Mucosa of rectum (tissue), 2 donors: ENCODE measurements at regions not wholly inside any gene's neighbourhood (a gene's known extent, or its start where the extent isn't known, plus 50 kb on each side); places are given as distances from the start of the nearest gene placed in this dataset.

Source experiments
- H3K27ac ChIP-seq, 2 donors: one replicate each; pipeline ENCODE4 v1.7.0; 2013; ENCODE audit warnings: inconsistent platforms in 2 of 2, low read depth in 2 of 2, low read length in 2 of 2
- H3K27me3 ChIP-seq, 2 donors: one replicate each; pipeline ENCODE4 v1.7.0; 2013; ENCODE audit warnings: low read length in 2 of 2; ENCODE audit not compliant: control insufficient read depth in 2 of 2, insufficient read depth in 2 of 2
- H3K36me3 ChIP-seq, 2 donors: one replicate each; pipeline ENCODE4 v1.7.0; 2013; ENCODE audit warnings: low read length in 2 of 2; ENCODE audit not compliant: control insufficient read depth in 2 of 2, insufficient read depth in 2 of 2
- H3K4me1 ChIP-seq, 2 donors: one replicate each; pipeline ENCODE4 v1.7.0; 2013; ENCODE audit warnings: low read length in 2 of 2, mild to moderate bottlenecking in 1 of 2; ENCODE audit not compliant: control insufficient read depth in 2 of 2, insufficient read depth in 2 of 2
- H3K4me3 ChIP-seq, 2 donors: one replicate each; pipeline ENCODE4 v1.7.0; 2013; ENCODE audit warnings: low read length in 2 of 2
- H3K9ac ChIP-seq, 2 donors: one replicate each; pipeline ENCODE4 v1.7.0; 2013; ENCODE audit warnings: low read length in 2 of 2, low read depth in 1 of 2, mild to moderate bottlenecking in 1 of 2
- H3K9me3 ChIP-seq, 2 donors: one replicate each; pipeline ENCODE4 v1.7.0; 2013; ENCODE audit warnings: low read length in 2 of 2; ENCODE audit not compliant: control insufficient read depth in 2 of 2
- donor health status: healthy.
- donor health status: Normal muscosa, but diverticular disease.

- Histone ChIP-seq H3K27ac (no peak overlapping the region), H3K27me3 (no peaks in the 10 kb centered on the region), H3K4me3 (no peak overlapping the region), H3K9me3 (peaks cover 0 to 4% of the 10 kb centered on the region in 2 donors), H3K4me1 (no peaks in the 10 kb centered on the region), H3K9ac (no peak overlapping the region), H3K36me3 (no peaks in the 10 kb centered on the region)
These were observed 973.1 kb downstream of the TMEM182 start for GRCh38 chr2:103734911-103735310.

GRCh38 chr2:103738108-103738507 lies 976.3 kb downstream of the TMEM182 start:
- Histone ChIP-seq H3K27me3 (no peaks in the 10 kb centered on the region), H3K36me3 (no peaks in the 10 kb centered on the region), H3K27ac (no peak overlapping the region), H3K9ac (no peak overlapping the region), H3K9me3 (peaks cover 0 to 4% of the 10 kb centered on the region in 2 donors), H3K4me1 (no peaks in the 10 kb centered on the region), H3K4me3 (no peak overlapping the region)

- Histone ChIP-seq H3K9me3 (peaks cover 0 to 4% of the 10 kb centered on the region in 2 donors), H3K4me1 (no peaks in the 10 kb centered on the region), H3K4me3 (no peak overlapping the region), H3K36me3 (no peaks in the 10 kb centered on the region), H3K27me3 (no peaks in the 10 kb centered on the region), H3K27ac (no peak overlapping the region), H3K9ac (no peak overlapping the region)
These were observed 976.8 kb downstream of the TMEM182 start for GRCh38 chr2:103738606-103739005.

GRCh38 chr2:103739186-103739585 lies 977.4 kb downstream of the TMEM182 start:
- H3K36me3 ChIP-seq: no peaks in the 10 kb centered on the region
- no peak overlapping the region for H3K27ac ChIP-seq
- H3K9me3 ChIP-seq: peaks cover 0 to 4% of the 10 kb centered on the region in 2 donors
- no peaks in the 10 kb centered on the region for H3K27me3 ChIP-seq
- no peak overlapping the region for H3K4me3 ChIP-seq
- no peak overlapping the region for H3K9ac ChIP-seq
- H3K4me1 ChIP-seq: no peaks in the 10 kb centered on the region

- Histone ChIP-seq H3K9me3 (peaks cover 0 to 2% of the 10 kb centered on the region in 2 donors), H3K4me1 (no peaks in the 10 kb centered on the region), H3K9ac (no peak overlapping the region), H3K27ac (no peak overlapping the region), H3K4me3 (no peak overlapping the region), H3K27me3 (no peaks in the 10 kb centered on the region), H3K36me3 (no peaks in the 10 kb centered on the region)
These were observed 978.1 kb downstream of the TMEM182 start for GRCh38 chr2:103739921-103740320.

GRCh38 chr2:103740631-103741030 lies 978.8 kb downstream of the TMEM182 start:
- Histone ChIP-seq H3K27ac (no peak overlapping the region), H3K9me3 (no peaks in the 10 kb centered on the region), H3K36me3 (no peaks in the 10 kb centered on the region), H3K9ac (no peak overlapping the region), H3K4me1 (no peaks in the 10 kb centered on the region), H3K27me3 (no peaks in the 10 kb centered on the region), H3K4me3 (no peak overlapping the region)

GRCh38 chr2:103743195-103743594 lies 981.4 kb downstream of the TMEM182 start:
- Histone ChIP-seq H3K9ac (no peak overlapping the region), H3K36me3 (no peaks in the 10 kb centered on the region), H3K4me3 (no peak overlapping the region), H3K9me3 (no peaks in the 10 kb centered on the region), H3K4me1 (no peaks in the 10 kb centered on the region), H3K27me3 (no peaks in the 10 kb centered on the region), H3K27ac (no peak overlapping the region)

GRCh38 chr2:103754530-103754929 lies 992.7 kb downstream of the TMEM182 start:
- Histone ChIP-seq H3K4me1 (no peaks in the 10 kb centered on the region), H3K4me3 (no peak overlapping the region), H3K36me3 (no peaks in the 10 kb centered on the region), H3K9ac (no peak overlapping the region), H3K9me3 (no peaks in the 10 kb centered on the region), H3K27ac (no peak overlapping the region), H3K27me3 (no peaks in the 10 kb centered on the region)

GRCh38 chr2:103773884-103774283 lies 1012.1 kb downstream of the TMEM182 start:
- no peaks in the 10 kb centered on the region for H3K27me3 ChIP-seq
- H3K27ac ChIP-seq: no peak overlapping the region
- H3K9ac ChIP-seq: no peak overlapping the region
- no peaks in the 10 kb centered on the region for H3K4me1 ChIP-seq
- no peak overlapping the region for H3K4me3 ChIP-seq
- no peaks in the 10 kb centered on the region for H3K36me3 ChIP-seq
- no peaks in the 10 kb centered on the region for H3K9me3 ChIP-seq

- Histone ChIP-seq H3K36me3 (no peaks in the 10 kb centered on the region), H3K9me3 (no peaks in the 10 kb centered on the region), H3K4me3 (no peak overlapping the region), H3K4me1 (no peaks in the 10 kb centered on the region), H3K27me3 (no peaks in the 10 kb centered on the region), H3K27ac (no peak overlapping the region), H3K9ac (no peak overlapping the region)
These were observed 1018.4 kb downstream of the TMEM182 start for GRCh38 chr2:103780088-103780702.

GRCh38 chr2:103781313-103781712 lies 1019.5 kb downstream of the TMEM182 start:
- H3K4me3 ChIP-seq: no peak overlapping the region
- H3K9ac ChIP-seq: no peak overlapping the region
- no peaks in the 10 kb centered on the region for H3K9me3 ChIP-seq
- no peak overlapping the region for H3K27ac ChIP-seq
- no peaks in the 10 kb centered on the region for H3K4me1 ChIP-seq
- H3K27me3 ChIP-seq: no peaks in the 10 kb centered on the region
- H3K36me3 ChIP-seq: no peaks in the 10 kb centered on the region
